IPS-18c (cell line): ENCODE measurements at regions not wholly inside any gene's neighbourhood (a gene's known extent, or its start where the extent isn't known, plus 50 kb on each side); places are given as distances from the start of the nearest gene placed in this dataset.
"Not testable (repeated sequence)": the region's sequence is repeated elsewhere in the genome, so short reads cannot be mapped to it uniquely, and the experiment has no call there.

ENCODE experiments used
- H3K4me3 ChIP-seq: 2 replicates; pipeline ENCODE4 v1.7.0; 2013; ENCODE audit warnings: low read depth, mild to moderate bottlenecking, low read length, moderate library complexity; ENCODE audit not compliant: insufficient read depth
- H3K9me3 ChIP-seq: one replicate; pipeline ENCODE4 v1.6.1; 2013; ENCODE audit warnings: mild to moderate bottlenecking, low read length, moderate library complexity; ENCODE audit not compliant: control insufficient read depth, insufficient read depth

DNA sequence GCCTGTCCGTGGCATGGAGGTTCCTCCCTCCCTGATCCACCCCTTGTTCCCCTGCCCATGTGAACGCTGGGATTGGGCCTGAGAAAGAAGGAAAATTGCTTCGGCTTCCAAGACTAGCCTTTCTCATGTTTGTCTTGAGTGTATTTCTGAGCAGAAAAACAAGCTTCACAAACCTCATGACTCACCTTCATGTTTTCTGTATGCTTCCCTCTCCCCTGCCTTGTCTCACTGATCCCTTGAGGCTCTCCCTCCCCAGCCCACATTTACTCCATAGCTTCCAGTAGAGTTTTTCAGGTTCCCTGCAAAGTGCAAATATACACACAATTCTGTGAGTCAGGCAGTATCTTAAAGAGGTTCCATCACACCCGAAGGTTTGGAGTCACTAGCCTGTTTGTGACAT is 572.4 kb downstream of the UQCRFS1 start:
- H3K9me3 ChIP-seq, result no peaks in the 10 kb centered on the region
- H3K4me3 ChIP-seq, result no peak overlapping the region

DNA sequence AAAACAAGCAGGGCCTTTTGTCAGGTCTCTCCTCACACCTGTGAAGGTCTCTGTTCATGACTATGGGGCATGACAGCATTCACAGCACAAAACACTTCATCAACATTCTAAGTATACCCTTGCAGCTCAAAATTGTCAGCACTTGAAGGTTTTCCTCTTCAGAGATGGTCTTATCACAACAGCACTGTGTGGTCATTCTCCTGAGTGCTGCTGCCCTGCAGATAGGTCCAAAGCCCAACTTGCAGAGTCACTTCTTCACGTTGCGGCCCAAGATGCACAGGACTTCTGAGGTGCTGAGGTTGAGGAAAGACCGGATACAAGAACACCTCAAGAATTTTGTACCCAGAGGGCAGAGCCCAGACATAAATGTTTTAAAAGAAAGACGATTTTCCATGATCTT is 574.5 kb downstream of the UQCRFS1 start:
- Histone ChIP-seq H3K9me3 (no peaks in the 10 kb centered on the region), H3K4me3 (no peak overlapping the region)

DNA sequence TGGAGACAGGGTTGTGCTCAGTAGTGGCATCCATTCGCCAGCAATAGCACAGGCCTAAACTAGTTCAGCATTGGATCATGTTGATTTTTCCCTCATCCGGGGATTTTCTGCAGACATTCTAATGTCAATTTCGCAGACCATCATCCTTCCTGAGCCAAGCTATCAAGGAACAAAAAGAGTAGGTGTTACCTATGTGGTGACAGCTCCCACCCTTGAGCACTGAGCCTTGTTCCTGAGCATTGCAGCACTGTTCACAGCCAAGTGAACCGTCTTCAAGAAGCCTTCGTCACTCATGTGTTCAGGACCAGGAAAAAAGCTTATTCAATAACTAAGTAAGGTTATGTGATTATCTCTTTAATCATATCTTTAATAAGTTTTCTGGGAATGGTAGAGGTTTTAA is 576.2 kb downstream of the UQCRFS1 start:
- no peak overlapping the region for H3K4me3 ChIP-seq

DNA sequence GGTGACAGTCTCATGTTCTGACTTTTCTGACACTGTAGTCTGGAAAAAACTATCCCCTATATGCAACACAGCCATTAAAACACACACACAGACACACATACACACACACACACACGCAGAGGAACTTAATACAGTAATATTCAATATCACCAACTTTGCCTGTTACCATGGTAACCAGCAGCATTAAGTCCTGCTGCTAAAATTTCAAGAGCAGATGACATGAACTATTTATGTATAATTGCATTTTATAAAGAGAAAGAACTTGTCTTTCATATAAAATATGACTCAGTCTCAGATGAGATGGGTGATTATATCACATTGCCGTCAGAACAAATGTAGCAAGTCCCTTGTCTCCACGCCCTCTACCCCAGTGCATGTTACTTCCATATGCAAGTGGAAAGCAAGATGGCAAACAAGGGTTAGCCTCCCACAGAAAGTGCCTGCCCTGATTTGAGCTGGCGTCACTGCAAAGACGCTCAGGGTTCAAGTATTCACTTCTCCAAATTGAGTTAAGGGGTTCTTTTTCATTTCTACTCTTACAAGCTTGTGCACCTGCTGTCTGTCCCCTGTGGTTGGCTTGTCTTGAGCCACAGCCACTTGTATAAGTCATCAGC is 576.8 kb downstream of the UQCRFS1 start:
- H3K4me3 ChIP-seq, result no peak overlapping the region
- H3K9me3 ChIP-seq, result no peaks in the 10 kb centered on the region

More for the DNA sequence above, 576.2 kb downstream of the UQCRFS1 start:
- no peaks in the 10 kb centered on the region for H3K9me3 ChIP-seq

DNA sequence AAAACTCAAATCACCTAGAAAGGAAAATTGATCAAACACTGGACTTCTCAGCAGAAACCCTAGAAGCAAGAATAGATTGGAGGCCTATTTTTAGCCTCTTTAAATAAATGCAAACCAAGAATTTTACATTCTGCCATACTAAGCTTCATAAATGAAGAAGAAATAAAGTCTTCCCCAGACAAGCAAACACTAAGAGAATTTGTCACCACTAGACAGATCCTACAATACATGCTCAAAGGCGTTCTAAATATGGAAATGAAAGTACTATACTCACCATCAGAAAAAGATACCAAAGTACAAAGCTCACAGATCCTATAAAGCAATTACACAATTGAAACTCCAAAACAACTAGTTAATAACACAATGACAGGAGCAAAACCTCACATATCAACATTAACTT is 578.1 kb downstream of the UQCRFS1 start:
- H3K4me3 ChIP-seq, result no peak overlapping the region
- H3K9me3 ChIP-seq, result no peaks in the 10 kb centered on the region

DNA sequence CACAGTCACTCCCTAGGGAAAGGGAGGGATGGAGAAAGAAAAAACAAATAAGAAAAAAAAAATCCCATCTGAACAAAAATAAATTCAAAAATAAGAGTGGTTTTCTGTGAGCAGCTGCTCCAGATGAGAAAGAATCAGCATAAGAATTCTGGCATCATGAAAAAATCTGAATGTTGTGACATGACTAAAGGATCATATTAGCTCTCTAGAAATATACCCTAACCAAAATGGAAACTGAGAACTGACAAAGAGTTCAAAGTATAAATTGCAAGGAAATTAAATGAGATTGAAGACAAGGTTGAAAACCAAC is 579.0 kb downstream of the UQCRFS1 start:
- no peak overlapping the region for H3K4me3 ChIP-seq
- H3K9me3 ChIP-seq, result no peaks in the 10 kb centered on the region

DNA sequence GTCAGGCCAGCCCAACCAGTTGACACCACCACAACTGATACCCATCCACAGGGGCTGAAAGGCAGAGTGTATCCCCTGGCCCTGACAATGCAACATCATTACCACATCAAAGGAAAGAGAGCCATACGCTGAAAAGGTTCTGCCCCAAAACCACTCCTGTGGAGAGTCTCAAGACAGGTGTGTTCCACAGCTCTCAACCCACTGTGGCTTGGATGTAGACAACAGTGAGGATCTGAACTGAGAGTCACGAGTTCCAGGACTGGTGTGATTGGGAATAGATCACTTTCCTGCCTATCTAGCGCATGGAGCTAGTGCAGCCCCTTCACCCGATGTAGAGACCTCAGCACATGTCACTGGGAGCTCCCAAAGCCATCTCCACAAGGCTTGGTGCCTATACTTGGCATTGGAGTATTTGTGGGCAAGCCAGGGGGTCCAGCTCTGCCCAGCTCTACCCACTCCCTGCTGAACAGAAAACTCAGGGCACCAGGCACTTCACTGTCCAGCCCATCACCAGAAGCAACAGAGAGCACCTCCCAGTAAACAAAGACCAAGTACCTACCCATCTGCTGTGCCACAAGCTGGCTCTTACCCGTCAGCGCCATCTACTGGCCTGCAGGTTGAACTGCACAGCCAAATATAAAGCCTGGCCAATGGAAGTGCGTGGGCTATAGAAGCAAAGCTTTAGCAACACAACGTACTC is 579.5 kb downstream of the UQCRFS1 start:
- H3K4me3 ChIP-seq, result no peak overlapping the region
- no peaks in the 10 kb centered on the region for H3K9me3 ChIP-seq

DNA sequence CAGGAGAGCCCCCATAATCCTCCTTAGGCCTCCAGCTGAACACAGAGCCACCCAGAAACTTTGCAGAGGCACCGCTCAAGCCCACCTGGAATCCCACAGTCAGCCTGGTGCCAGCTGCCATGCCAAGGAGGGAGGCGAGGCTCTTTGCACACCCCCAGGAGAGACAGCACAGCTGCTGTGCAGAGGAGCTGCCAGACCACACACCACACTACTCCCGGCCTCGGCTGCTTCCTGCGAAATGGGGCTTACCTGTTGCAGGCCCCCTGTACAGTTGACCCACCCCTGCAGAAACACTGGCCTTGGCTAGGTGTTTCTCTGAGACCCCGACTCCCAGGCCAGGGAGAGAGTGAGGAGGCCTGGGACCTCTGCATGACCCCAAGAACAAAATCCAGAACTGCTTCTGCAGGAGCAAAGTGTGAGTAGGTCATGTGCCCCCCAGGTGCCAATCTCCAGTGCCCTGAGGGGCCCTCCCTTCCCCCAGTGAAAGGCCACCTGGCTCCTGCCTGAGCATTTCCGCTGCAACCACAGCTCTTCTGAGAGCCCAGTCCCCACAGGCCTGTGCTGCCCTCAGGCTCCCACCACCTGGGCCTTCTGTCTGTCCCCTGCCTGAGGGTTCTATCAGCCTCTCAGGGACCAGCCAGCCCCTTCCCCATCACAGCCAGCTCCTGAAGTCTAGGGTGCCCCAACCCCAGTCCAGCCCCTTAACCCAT is 580.4 kb downstream of the UQCRFS1 start:
- Histone ChIP-seq H3K9me3 (no peaks in the 10 kb centered on the region), H3K4me3 (no peak overlapping the region)

DNA sequence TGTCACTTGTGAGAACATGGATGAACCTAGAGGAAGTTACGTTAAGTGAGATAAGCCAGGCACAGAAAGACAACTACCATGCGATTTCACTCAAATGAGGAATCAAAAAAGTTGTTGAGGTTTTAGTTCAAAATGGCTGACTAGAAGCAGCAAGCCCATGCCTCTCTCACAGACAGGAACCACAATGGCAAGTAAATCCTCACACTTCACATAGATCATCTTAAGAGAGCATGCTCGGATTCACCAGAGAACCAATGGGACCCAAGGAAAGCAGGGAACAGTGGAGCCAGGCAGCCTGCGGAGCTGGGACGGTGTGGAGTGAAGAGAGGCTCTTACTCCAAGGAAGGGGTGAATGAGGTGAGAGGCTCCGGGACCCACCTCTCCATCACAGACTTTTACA is 581.0 kb downstream of the UQCRFS1 start:
- no peak overlapping the region for H3K4me3 ChIP-seq
- H3K9me3 ChIP-seq, result no peaks in the 10 kb centered on the region

DNA sequence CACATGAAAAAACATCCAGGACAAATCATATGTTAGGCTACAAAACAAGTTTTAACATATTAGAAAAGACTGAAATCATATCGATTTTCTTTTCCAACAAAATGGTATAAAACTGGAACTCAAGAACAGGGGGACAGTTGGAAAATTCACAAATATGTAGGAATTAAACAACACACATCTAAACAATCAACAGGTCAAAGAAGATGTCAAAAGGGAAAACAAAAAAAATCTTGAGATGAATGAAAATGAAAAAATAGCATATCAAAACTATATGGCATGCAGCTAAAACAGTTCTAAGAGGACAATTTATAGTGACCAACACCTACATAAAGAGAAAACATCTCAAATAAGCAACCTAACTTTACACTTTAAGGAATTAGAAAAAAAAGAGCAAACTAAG is 585.3 kb downstream of the UQCRFS1 start:
- no peaks in the 10 kb centered on the region for H3K9me3 ChIP-seq
- H3K4me3 ChIP-seq, result no peak overlapping the region

DNA sequence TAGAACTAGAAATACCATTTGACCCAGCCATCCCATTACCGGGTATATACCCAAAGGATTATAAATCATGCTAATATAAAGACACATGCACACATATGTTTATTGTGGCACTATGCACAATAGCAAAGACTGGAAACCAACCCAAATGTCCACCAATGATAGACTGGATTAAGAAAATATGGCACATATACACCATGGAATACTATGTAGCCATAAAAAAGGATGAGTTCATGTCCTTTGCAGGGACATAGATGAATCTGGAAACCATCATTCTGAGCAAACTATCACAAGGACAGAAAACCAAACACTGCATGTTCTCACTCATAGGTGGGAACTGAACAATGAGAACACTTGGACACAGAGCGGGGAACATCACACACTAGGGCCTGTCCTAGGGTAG is 586.5 kb downstream of the UQCRFS1 start:
- H3K9me3 ChIP-seq, H3K4me3 ChIP-seq: not testable (repeated sequence)

DNA sequence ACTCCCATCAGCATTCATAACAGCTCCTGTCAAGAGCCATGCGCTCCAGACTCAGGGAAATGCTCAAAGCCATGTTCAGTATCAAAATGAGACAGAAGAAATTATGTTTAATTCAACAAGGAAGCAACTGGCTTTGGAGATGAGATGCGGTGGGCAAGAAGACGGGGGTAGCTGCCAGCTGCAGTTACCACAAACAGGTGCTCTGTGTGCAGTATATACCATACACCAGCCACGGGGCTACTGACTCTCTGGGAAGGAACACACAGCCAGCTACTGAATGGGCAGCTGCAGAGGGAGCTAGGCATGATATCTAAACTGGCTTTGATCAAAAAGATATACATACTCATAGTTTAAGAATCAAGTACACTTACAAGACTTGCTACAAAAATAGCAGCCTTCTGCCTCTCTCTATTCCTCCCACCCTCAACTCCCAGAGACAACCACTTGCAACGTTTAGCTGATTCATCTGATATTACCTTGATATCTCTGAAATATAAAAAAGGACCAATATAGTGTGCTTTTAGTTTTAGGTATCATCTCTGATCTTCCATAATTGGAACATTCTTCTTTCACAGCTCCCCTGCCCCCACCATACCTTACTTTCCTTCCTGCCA is 593.0 kb downstream of the UQCRFS1 start:
- Histone ChIP-seq H3K4me3 (no peak overlapping the region), H3K9me3 (peaks cover 5% of the 10 kb centered on the region)

DNA sequence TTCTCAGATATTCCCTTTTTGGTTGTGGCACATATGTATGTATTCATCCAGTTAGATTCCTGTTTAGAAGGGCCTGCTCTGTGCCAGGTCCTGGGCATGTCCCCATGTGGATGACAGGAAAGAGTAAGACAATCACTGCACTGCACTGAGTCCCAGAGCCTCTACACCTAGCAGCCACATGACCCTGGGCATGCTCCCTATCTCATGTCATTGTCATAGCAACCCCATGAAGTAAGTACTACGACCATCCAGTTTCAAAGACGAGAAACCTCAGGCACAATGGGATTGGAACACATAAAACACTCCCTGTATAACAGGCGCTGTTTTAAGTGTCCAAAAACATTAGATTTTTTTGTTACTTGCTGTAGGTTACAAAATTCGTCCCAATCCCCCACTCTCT is 594.4 kb downstream of the UQCRFS1 start:
- no peak overlapping the region for H3K4me3 ChIP-seq
- H3K9me3 ChIP-seq, result peaks cover 5% of the 10 kb centered on the region

DNA sequence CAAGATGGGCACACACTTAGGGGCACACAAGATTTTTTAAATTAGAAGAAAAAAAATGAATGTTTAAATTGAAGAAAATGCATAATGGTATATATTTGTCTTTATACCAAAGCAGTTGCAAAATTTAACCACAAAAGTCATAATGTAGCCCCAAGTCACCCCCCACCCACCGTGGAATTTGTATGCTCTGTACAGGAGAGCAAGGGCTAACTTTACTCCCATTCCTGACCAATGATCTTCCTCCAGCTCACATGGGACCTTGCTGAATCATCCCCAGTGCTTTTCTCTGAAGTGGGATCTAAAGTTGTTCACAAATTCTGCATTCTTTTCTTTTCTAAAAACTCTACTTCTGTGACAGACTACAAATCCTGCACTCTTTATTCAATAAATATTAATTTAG is 597.0 kb downstream of the UQCRFS1 start:
- no peak overlapping the region for H3K4me3 ChIP-seq
- H3K9me3 ChIP-seq, result peaks cover 5% of the 10 kb centered on the region

DNA sequence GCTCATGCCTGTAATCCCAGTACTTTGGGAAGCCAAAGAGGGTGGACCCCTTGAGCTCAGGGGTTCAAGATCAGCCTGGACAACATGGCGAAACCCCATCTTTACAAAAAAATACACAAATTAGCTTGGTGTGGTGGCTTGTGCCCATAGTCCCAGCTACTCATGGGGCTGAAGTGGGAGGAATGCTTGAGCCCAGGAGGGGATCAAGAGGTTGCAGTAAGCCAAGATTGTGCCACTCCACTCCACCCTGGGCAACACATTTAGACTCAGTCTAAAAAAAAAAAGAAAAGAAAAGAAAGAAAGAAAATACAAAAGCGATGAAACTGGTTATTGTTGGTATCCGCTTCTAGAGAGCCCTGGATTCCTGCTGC is 597.4 kb downstream of the UQCRFS1 start:
- peaks cover 5% of the 10 kb centered on the region for H3K9me3 ChIP-seq

DNA sequence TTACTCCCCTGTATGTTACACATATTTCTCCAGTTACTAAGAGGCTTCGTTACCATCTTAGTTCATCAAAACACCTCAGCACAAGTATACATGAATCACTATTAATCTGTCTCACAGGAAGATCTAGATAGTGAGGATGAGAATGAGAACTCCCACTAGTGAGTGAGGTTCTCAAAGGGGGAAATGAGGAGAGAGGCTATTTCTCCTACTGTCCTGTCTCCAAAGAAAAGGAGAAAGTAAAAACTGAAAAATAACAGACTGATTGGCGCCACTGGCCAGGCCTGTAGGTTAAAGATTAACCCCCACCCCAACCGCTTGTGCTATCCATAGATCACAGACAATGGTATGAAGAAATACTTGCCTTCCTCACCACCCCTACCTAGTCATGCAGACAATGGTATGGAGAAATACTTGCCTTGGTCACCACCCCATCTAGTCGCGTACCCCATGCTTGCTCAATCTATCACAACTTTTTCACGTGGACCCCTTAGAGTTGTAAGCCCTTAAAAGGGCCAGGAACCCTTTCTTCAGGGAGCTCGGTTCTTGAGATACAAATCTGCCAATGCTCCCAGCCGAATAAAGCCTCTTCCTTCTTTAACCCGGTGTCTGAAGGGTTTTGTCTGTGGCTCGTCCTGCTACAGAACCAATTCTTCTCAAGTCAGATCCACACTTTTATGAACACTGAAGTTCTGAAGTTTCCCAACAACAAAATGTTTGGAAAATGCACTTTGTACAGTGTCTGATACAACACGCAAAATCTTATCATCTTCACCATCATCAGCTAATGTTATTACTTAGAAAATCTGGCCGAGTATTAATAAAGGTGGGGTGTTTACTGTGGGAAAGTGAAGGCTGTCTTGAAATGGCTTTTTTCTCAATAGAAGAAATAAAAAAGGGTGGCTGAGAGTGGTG is 598.1 kb downstream of the UQCRFS1 start:
- no peak overlapping the region for H3K4me3 ChIP-seq
- peaks cover 5% of the 10 kb centered on the region for H3K9me3 ChIP-seq

More for the DNA sequence above, 597.4 kb downstream of the UQCRFS1 start:
- H3K4me3 ChIP-seq, result no peak overlapping the region

DNA sequence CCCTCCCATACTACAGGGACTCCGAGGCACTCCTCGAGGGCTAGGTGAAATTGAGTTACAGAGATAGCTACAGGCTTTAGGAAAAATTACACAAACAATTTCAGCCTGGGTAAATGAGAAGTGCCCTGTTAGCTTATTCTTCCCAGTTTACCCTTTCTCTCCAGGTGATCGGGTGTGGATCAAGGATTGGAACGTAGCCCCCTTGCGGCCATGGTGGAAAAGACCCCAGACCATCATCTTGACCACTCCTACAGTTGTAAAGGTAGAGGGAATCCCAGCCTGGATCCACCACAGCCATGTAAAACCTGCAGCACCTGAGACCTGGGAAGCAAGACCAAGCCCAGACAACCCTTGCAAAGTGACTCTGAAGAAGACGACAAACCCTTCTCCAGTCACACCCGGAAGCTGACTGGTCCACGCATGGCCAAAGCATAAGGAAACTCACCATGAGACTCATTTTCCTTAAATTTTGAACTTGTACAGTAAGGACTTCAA is 600.6 kb downstream of the UQCRFS1 start:
- H3K9me3 ChIP-seq, result peaks cover 9% of the 10 kb centered on the region
- no peak overlapping the region for H3K4me3 ChIP-seq
